Left hindlimb (tissue), 1 donor: ENCODE measurements at regions not wholly inside any gene's neighbourhood (a gene's known extent, or its start where the extent isn't known, plus 50 kb on each side); places are given as distances from the start of the nearest gene placed in this dataset.

Source experiments
- DNase-seq: peaks from one replicate; pipeline ENCODE4 v3.0.0-alpha.2; 2018

DNA sequence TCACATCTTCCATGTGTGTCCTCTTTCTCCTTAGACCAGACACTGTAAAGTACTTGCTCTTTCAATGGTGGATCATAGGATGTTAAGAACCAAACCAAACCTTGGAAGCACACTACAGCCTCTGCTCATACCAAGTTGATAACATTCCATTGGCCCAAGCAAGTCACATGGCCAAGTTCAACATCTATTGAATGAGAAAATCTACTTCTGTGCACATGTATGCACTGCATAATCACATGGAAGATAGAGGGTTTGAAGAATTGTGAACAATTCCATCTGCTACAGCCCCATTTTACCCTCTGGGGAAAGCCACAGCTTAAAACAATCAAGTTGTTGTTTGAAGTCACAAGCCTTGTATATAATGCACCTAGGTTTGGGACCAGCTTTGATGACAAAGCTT lies 68.2 kb downstream of the MFAP3 start:
- DNase-seq = no peak

GRCh38 chr5:154107756-154108155 lies 69.0 kb downstream of the MFAP3 start:
- DNase-seq = no peak

DNA sequence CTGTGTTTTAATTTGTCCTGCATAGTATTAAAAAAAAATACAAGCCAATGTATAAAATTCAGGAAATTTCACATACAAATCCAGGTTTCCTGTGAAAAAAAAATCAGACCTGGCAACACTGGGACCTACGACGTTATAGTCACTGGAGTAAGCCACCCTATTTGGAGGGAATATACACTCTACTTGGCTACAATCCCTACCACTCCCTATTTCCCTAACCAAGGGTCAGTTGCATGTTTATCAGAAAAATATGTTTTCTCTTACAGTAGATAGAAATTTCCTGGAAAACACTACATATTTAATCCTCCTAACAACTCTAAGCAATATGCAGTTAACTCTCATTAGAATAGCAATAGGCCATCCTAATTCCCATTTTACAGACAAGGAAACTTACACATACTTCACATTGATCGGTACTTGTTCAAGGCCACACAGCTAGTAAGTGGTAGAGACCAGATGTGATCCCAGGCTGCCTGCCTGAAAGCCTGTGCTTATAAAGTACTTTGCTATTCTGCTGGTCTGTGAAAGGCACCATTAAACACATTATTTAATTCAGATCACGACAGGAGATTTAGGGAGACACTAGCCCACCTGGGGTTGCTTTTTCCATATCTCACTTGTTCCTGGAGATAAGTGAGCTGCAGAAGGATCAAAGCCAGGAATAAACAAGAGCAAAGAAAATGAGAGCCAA lies 70.8 kb downstream of the MFAP3 start:
- no peak for DNase-seq

DNA sequence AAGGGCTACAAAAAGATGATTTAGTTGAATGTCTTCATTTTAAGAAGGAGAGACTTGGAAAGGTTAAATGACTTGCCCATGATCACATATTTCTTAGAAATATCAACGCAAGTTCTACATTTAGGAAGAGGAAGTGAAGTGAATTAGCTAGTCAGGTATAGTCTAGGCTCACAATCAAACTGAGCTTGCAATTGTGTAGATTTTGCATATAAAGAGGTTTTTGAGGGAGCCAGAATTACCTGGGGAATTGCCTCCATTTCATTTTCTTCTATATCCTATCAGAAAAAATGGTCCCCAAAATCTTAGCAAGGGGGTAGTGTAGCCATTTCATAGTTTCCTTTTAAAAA lies 71.3 kb downstream of the MFAP3 start:
- DNase-seq = no peak

GRCh38 chr5:154110716-154111115 lies 71.9 kb downstream of the MFAP3 start:
- no peak for DNase-seq

GRCh38 chr5:154111214-154111613 lies 72.4 kb downstream of the MFAP3 start:
- no peak for DNase-seq

- DNase-seq = no peak
These were observed 73.5 kb downstream of the MFAP3 start for GRCh38 chr5:154112255-154112654.

DNA sequence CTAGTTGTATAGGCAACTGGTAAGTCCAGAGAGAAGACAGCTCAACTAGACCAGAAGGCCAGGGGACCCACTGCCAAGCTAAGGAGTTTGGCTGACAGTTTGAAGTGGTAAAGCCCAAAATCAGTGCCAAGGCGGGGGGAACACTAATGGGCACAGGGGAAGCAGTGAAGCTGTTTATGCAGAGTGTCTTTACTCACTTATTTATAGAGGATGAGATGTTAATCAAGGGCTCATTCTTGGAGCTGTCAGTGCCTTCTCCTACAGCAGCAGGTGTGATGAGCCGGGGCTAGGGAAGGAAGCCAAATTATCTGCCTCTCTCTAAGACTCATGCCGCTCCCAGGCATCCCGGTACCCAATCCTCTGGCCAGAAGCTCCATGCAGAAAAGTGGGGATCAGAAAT lies 75.2 kb upstream of the GALNT10 start:
- DNase-seq = no peak

DNA sequence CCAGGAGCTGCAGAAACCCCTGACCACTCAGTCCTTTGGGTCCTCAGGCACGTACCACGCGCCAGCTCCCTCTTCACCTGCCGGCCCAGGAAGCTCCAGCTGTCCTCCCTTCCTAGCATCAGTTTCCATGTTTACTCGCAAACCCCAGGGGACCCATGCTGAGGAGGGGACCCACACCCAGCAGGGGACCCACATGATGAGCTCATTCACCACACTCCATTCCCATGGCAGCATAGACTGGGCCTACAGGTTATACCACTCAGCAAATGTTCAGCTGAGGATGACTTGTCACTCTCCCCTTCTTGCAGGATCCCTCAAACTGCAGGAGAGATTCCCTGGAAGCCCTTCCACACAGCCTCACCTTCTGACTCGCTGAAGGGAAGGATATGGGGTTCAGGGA lies 73.5 kb upstream of the GALNT10 start:
- DNase-seq = no peak

- DNase-seq = no peak
These were observed 72.6 kb upstream of the GALNT10 start for GRCh38 chr5:154117930-154118329.

DNA sequence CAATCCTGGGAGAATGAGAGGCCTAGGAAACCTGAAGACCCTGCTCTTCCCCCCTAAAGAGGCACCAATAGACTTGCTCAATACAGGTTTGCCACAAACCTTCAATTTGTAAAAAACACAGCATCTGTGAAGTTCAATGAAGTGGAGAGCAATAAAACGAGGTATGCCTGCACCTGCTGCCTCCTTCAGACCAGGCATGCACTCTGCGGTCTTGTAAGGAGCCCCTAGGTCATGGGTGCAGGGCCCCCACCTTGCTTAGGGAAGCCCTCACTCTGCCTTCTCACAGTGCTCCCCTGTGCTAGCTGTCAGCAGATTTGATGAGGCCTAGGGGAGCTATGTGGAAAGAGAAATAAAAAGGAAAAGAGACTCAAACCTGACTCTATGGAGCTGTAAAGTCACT lies 72.1 kb upstream of the GALNT10 start:
- no peak for DNase-seq

DNA sequence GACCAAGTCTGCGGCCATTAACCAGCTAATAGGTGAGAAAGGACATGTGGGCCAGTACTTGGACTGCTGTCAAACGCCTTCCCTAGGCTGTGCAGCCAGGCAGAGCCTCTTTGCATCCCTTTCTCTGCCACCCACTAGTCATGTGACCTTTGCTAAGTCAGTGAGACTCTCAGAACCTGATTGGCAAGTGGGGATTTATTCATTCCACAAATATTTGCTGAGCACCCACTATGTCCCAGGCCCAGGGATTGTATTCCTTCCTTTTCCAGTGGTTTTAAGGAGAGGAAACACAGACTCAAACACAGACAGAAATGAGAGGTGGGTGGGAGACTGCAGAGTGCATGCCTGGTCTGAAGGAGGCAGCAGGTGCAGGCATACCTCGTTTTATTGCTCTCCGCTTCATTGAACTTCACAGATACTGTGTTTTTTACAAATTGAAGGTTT lies 71.6 kb upstream of the GALNT10 start:
- DNase-seq = no peak

- no peak for DNase-seq
These were observed 61.5 kb upstream of the GALNT10 start for GRCh38 chr5:154129013-154129412.

DNA sequence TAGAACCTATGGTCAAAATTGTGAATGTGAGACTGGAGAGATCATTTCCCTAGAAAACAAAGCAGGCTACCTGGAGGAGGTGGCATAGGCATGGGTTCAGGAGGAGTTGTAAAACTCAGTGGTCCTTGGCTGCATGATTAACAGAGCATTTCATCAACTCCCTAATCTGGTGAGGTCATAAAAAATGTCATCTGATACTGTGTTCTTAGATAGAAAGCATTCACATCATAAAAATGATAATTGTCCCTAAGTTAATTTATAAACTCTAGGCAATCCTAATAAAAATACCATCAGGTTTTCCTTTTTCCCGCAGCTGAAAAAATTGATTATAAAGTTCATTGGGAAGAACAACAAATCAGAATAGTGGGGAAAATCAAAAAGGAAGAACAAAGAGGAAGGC lies 60.6 kb upstream of the GALNT10 start:
- DNase-seq = no peak

GRCh38 chr5:154131817-154132216 lies 58.7 kb upstream of the GALNT10 start:
- DNase-seq = no peak

DNA sequence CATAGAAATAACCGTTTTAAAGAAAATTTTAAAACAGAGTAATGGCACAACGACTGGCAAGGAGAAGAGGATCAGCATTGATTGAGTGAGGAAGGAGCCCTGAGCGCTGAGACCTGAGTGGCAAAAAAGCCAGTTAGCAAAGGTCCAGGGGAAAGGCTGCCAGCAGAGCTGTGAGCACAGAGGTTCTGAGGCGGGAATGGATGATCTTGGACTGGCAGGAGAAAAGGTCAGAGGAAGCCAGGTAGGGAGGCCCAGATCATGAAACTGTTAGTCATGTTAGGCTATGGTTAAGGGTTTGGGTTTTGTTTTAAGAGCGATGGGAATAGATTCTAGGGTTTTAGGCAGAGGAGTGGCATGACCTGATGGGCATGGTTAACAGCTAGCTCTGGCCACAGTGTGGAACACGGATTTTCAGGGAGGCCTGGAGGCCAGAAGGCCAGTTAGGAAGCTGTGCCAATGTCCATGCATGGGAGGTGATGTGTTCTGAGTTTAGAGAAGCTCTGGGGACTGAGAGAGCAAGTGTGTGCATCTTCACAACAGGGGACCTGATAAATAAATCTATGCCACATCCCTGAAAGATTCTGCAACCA lies 57.7 kb upstream of the GALNT10 start:
- no peak for DNase-seq

DNA sequence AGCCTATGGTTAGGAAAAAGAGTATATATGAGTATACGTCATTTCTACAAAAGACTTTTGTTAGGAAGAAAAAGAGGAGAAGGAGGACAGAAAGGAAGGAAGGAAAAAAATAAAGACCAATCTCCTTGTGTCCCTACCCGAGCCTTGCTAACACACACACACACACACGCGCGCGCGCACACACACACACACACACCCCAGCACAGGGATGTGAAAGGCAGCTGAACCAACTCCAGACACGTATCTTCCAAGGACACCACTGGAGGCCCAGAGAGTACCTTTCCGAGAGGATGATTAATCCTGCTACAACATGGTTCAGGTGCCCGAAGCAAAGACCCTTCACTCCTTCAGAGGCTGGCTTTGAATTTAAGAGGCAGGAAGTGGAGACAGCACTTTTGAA lies 56.9 kb upstream of the GALNT10 start:
- no peak for DNase-seq

- no peak for DNase-seq
These were observed 56.0 kb upstream of the GALNT10 start for GRCh38 chr5:154134499-154134898.

GRCh38 chr5:154135125-154135817 lies 55.3 kb upstream of the GALNT10 start:
- no peak for DNase-seq

- no peak for DNase-seq
These were observed 54.4 kb upstream of the GALNT10 start for GRCh38 chr5:154136141-154136540.

DNA sequence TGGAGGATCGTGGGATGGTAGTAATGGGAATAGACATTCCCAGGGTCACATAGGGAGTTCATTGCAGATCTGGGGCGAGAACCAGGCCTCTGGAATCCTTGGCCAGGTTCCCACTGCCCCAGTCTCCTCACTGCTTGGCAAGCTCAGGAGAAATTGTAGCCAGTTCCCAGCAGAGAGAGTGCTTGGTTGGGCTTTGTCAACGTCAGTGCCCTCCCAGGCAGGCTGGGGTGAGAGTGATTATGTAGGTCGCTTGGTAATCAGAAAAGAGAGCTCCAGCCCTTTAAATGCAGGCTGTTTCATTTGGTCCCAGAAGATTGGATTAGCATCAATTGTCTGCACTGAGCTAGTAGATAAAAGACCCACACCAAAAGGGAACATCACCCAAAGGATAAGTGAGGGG lies 51.8 kb upstream of the GALNT10 start:
- peak; percentile 41 for DNase-seq

DNA sequence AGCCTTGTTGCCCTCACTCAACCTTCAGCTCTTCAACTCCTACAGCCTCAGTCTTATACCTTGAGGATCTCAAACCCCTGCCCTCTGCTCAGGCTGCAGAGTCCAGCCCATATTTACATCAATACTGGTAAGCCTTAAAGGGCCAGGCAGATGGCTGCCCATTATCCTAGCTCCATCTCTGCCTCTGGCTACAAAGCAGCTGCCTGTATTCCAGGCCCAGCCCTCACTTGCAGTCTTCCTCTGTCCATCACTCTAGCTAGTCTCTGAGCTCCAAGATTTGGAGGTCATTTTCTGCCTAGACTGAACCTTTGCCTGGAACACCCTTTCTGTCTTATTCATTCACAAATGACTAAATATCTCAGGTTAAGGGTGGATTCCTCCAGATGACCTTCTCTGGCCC lies 50.2 kb upstream of the GALNT10 start:
- no peak for DNase-seq
